ENCODE measurements at regions not wholly inside any gene's neighbourhood (a gene's known extent, or its start where the extent isn't known, plus 50 kb on each side); places are given as distances from the start of the nearest gene placed in this dataset.
"Not testable (repeated sequence)": the region's sequence is repeated elsewhere in the genome, so short reads cannot be mapped to it uniquely, and the experiment has no call there.

DNA sequence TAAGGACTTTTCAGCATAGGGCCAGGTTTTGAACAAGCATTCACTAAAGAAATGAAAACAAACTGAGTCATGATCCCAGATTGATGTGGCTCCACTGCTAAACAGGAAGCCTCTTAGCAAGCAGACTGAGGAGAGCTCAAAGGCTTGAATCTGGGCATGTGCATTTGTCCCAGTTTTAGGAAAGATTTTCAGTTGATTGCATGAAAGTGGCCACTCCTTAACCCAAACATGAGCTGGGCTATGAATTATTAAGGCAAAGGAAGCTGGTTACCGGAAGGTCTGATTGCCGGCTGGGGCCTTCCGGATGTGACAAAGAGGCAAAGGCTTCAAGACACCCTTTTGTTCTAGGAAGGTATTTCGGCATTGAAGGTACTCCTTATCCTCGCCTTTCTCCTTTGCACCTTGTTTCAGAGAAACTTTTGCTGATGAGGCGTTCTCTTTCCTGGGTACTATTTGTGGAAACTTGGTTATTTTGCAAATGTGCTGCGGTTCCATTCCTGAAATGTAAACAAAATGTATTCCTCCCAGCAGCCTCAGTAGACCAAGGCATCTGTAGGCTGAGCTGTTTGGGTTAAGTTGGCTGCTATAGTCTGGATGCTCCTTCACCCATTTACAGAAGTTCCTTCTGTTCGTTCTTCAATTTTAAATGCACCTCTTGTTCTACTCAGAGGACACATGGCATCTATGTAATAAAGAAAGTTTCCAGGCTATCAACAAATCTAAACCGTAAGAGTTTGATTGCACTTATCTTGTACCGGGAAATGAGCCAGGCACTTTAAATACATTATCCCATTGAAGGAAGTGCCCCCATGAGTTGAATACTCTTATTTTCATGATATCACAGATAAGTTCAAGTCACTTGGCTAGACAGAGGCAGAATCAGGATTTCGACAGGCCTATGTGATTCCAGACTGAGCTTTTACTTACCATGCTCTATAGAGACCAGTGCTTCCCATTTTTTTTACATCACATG is 115.6 kb upstream of the METAP2 start:
- DNase-seq (ENCODE audit: low read depth, low spot score), result no peak

DNA sequence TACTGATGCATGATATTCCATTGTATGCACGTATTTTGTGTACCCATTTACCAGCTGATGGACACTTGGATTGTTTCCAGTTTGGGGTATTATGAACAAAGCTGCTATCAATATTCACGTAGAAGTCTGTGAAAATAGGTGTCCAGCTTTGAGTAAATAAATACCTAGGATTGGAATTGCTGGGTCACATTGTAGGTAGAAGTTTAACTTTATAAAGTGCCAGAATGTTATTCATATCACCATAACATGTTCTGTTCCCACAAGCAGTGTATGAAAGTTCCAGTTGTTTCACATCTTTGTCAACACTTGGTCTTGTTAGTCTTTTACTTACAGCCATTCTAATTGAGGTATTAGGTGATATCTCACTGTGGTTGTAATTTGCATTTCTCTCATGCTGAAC is 108.0 kb upstream of the METAP2 start:
- DNase-seq (ENCODE audit: low read depth, low spot score), result no peak

GRCh38 chr12:95368931-95369330 is 105.0 kb upstream of the METAP2 start:
- no peak for DNase-seq (ENCODE audit: low read depth, low spot score)

GRCh38 chr12:95371571-95371970 is 102.4 kb upstream of the METAP2 start:
- no peak for DNase-seq (ENCODE audit: low read depth, low spot score)

GRCh38 chr12:95379481-95379880 is 94.5 kb upstream of the METAP2 start:
- not testable (repeated sequence) for DNase-seq (ENCODE audit: low read depth, low spot score)

DNA sequence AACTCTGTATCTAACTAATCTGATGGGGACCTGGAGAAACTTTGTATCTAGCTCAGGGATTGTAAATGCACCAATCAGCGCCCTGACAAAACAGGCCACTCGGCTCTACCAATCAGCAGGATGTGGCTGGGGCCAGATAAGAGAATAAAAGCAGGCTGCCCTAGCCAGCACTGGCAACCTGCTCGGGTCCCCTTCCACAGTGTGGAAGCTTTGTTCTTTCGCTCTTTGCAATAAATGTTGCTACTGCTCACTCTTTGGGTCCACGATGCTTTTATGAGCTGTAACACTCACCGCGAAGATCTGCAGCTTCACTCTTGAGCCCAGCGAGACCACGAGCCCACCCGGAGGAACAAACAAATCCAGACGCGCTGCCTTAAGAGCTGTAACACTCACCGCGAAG is 93.6 kb upstream of the METAP2 start:
- not testable (repeated sequence) for DNase-seq (ENCODE audit: low read depth, low spot score)

DNA sequence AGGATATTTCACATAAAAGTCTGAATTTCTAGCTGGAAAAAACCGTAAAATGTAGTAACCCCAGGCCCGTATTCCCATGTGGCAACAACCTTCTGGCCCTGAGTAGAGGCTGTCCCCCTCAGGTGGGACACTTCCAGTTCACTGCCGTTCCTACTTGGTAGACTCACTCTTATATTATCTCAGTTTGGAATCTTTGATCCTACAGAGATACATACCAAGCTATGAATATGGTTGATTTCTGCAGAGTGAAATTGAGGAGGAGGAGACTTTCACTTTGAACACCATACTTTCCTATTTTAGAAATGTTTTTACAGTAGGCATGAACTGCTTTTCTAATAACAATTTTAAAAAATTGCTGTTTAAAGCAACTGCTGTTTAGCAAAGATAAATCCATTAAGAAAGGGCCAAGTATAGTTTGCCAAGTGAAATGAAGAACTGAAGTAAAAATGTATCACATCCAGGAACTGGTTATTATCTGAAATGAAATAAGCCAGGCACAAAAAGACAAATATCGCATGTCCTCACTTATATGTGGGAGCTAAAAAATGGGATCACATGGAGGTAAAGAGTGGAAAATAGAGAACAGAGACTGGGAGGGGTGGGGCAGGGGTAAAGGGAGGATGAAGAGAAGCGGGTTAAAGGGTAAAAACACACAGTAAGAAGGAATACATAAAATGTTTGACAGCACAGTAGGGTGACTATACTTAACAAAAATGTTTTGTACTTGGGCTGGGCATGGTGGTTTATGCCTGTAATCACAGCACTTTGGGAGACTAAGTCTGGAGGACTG is 92.8 kb upstream of the METAP2 start:
- DNase-seq (ENCODE audit: low read depth, low spot score), result no peak

- not testable (repeated sequence) for DNase-seq (ENCODE audit: low read depth, low spot score)
Measured at GRCh38 chr12:95383920-95384319, 90.0 kb upstream of the METAP2 start.

GRCh38 chr12:95384785-95385184 is 89.2 kb upstream of the METAP2 start:
- no peak for DNase-seq (ENCODE audit: low read depth, low spot score)

DNA sequence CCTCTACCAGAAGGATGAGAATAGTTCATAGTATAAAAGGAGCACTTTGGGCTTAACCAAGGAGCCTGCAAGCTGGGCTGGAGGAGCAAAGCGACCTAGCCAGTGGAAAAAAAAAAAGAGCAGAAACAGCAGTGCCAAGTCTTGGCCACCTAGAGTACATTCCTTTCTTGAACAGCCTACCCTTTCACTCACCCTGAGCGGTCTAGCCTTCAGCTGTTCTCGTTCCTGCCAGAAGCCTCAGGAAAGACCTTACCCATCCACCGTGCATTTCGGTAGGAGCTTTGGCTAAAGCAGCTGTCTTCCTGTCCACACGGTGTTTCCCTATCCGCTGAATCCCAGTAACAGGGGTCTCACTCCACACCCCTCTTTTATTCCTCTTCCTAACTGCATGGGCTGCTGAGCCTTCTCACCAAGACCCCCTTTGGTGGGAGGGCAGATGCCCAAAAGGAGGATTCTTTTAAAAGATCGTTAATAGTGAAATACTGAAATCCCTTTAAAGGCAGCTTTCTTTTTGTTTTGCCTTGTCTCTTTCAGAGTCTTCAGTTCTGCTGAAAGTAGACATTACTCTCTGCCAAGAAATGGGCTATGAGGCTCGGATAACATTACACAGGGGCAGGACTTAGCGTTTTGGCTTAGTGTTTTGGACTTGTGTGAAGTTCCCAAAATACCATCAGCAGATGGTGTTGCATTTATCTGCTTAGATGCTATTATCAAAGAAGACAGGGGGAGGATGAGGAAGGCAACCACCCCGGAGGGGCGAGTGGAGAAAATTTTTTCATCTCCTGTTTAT is 88.5 kb upstream of the METAP2 start:
- DNase-seq (ENCODE audit: low read depth, low spot score), result no peak

GRCh38 chr12:95386051-95386450 is 87.9 kb upstream of the METAP2 start:
- no peak for DNase-seq (ENCODE audit: low read depth, low spot score)

DNA sequence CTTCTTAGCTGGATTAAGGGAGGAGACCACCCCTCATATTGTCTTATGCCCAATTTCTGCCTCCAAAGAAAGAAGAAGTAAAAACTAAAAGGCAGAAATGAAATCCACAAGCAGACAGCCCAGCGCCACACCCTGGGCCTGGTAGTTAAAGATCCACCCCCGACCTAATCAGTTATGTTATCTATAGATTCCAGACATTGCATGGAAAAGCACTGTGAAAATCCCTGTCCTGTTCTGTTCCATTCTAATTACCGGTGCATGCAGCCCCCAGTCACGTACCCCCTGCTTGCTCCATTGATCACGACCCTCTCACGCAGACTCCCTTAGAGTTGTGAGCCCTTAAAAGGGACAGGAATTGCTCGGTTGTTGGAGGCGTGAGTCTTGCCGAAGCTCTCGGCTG is 85.7 kb upstream of the METAP2 start:
- DNase-seq (ENCODE audit: low read depth, low spot score), result not testable (repeated sequence)

DNA sequence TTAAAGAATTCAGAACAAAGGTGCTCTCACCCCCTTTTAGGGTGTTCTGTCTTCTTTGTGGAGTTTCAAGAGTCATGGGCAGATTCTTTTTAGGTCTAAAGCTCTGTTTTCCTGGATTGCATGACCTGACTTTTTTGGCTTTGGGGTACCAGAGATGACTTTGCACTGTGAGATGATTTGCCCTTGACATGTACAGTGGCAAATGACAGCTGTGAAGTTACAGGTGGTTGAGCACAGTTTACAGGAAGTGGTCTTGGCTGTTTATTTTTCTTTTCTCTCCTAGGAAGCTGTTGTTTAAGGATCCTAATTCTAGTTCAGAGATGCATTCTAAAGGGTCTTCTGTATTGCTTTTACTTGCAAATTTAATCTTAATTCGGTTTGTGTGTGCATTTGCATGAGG is 83.8 kb upstream of the METAP2 start:
- DNase-seq (ENCODE audit: low read depth, low spot score), result no peak

DNA sequence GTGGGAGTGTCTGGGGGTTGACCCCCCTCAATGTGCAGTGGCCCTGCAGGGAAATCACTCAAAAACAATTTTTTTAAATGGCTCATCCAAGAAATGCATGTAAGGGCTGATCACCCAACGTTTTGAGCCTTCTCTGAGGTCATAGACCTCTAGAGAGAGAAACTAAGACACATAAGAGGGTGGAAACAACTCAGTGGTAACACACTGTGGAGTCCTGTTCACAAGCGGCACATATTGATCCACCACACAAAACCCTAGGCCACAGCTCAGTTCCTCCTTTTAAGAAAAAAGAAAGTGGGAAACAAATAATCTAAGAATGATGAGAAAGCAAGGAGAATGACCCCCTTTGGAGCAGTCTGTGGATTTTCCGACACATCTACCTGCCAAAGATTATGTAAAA is 83.0 kb upstream of the METAP2 start:
- no peak for DNase-seq (ENCODE audit: low read depth, low spot score)

DNA sequence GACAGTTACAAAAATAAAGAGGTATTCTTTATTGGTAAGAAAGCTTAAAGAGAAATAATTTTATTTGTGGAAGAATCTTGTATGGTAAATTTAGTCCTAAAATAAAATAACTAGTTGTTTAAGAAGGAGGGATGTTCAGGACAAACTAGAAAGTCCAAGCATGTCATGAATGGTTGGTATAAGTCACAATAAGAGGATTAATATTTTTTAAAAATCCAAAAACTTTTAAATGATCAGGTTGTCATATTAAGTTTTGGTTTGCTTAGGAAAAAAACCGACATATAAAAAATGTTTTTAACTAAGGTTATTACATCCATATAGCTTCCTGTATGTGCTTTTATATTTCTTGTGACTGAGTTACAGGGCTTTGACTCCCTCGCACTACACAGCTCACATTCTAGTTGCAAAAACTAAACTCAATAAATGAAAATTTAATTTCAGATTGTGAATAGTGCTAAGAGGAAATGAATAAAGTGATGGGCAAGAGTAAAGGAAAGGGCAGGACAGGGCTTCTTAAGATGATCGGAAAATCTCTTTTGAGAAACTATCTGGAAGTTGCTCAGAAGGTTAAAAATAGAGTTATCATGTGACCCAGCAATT is 80.7 kb upstream of the METAP2 start:
- DNase-seq (ENCODE audit: low read depth, low spot score), result no peak

DNA sequence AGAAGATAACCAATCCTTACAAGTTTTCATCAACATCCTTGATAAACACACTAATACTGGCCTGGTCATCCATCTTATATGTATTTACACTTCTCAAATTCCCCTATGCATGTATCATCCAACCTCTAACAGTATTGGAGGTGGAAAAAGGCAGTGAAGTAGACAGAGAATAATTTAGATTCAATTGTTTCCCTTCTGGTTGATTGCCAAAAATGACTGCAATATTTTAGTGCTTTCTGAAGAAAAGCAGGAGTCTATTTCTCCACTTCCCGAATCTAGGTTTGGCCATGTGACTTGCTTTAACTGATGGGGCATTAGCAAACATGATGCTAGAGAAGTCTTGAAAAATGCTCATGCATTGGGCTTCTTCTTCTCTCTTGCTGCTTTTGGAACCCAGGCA is 78.3 kb upstream of the METAP2 start:
- no peak for DNase-seq (ENCODE audit: low read depth, low spot score)

- no peak for DNase-seq (ENCODE audit: low read depth, low spot score)
Measured at GRCh38 chr12:95396849-95397468, 77.0 kb upstream of the METAP2 start.

DNA sequence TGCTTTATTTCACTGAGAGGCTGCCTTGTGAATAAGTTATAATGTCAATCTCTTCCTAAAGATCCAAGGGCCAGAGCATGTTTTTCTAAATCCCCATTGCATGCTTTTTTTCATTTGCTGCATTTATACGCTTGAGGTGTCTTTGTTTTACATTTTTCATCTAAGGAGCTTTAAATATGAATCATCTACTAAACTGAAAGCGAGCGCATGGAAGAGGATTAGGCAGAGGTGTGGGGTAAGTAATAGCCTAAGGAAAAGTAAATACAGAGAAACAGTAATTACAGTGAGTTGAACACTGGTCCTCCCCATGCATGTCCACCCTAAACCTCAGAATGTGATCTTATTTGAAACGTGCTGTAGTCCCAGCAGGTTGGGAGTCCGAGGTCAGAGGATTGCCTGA is 76.4 kb upstream of the METAP2 start:
- no peak for DNase-seq (ENCODE audit: low read depth, low spot score)

- DNase-seq (ENCODE audit: low read depth, low spot score), result no peak
Measured at GRCh38 chr12:95402096-95402495, 71.9 kb upstream of the METAP2 start.

- DNase-seq (ENCODE audit: low read depth, low spot score), result no peak
Measured at GRCh38 chr12:95408201-95408600, 65.8 kb upstream of the METAP2 start.

- DNase-seq (ENCODE audit: low read depth, low spot score), result no peak
Measured at GRCh38 chr12:95411057-95411456, 62.9 kb upstream of the METAP2 start.

Data from brain pericyte (primary cell).